ENCODE measurements at regions not wholly inside any gene's neighbourhood (a gene's known extent, or its start where the extent isn't known, plus 50 kb on each side); places are given as distances from the start of the nearest gene placed in this dataset.

- H3K9me3 ChIP-seq (replicated peaks; ENCODE audit: control insufficient read depth, insufficient read depth, low read depth, low read length) = no peaks in the 10 kb centered on the region; the same call in none of the 2 replicates
- H3K9ac ChIP-seq (ENCODE audit: insufficient read depth in 1 of 2, low read depth in 2 of 2, low read length in 2 of 2) = no peak overlapping the region
- ATAC-seq (no peak), DNase-seq (ENCODE audit: extremely low read depth in 1 of 4, low spot score in 3 of 4) (no peak), FAIRE-seq (no peak)
- H3K4me1 ChIP-seq (replicated peaks in 1 of 2; ENCODE audit: control insufficient read depth in 2 of 2, insufficient read depth in 2 of 2, low read length in 2 of 2) = no peaks in the 10 kb centered on the region
- POLR2A ChIA-PET = interaction anchor here (0.8 kb wide), 1 partner anchor 974 kb away, joined by 3 read pairs; no protein-coding TSS in a partner anchor
- no peaks in the 10 kb centered on the region for H3K36me3 ChIP-seq (ENCODE audit: control insufficient read depth, insufficient read depth, low read length)
- TF ChIP-seq CHD4 (IDR thresholded peaks at IDR 0.05; ENCODE audit: insufficient read depth, insufficient replicate concordance, low read depth, low read length, poor library complexity, severe bottlenecking) = no peak
- TF ChIP-seq PYGO2 (tag; IDR thresholded peaks at IDR 0.05) = no peak
- H3K79me2 ChIP-seq (ENCODE audit: control insufficient read depth, insufficient read depth, low read length) = no peaks in the 10 kb centered on the region
- WGBS (ENCODE audit: insufficient coverage, low coverage, missing lambda C conversion rate) = 36% methylated on average over 3 of the region's 3 CpGs
- no TSS peak for BruUV-seq (replicated peaks)
- no peak overlapping the region for H3K4me2 ChIP-seq (ENCODE audit: insufficient read depth, low read length)
- no peak overlapping the region for H2AFZ ChIP-seq (ENCODE audit: low read depth, low read length)
- CTCF ChIA-PET (ENCODE audit: low intra/inter-chr PET ratio) = interaction anchor here (0.6 kb wide), 1 partner anchor 175 kb away, joined by 3 read pairs; no protein-coding TSS in a partner anchor
- intact Hi-C loops (cut with micrococcal nuclease) (no loop called here), in situ Hi-C loops (cut with MboI) (no loop called here)
- H4K20me1 ChIP-seq (replicated peaks; ENCODE audit: control insufficient read depth, insufficient read depth, low read length) = no peaks in the 10 kb centered on the region
- H3K9me1 ChIP-seq (ENCODE audit: control insufficient read depth, insufficient read depth, low read length) = no peaks in the 10 kb centered on the region
- H3K27ac ChIP-seq (ENCODE audit: extremely low read depth, low read depth, low read length) = no peak overlapping the region
- H3K4me3 ChIP-seq = no peak overlapping the region
- no peaks in the 10 kb centered on the region for H3K27me3 ChIP-seq (ENCODE audit: control insufficient read depth in 2 of 2, insufficient read depth in 2 of 2, low read length in 2 of 2)
Measured at GRCh38 chr21:19420565-19420964, 1017.0 kb upstream of the TMPRSS15 start.

GRCh38 chr21:19433623-19434022 lies 1030.0 kb upstream of the TMPRSS15 start:
- Histone ChIP-seq H3K9me3 (replicated peaks; ENCODE audit: control insufficient read depth, insufficient read depth, low read depth, low read length) (0 out of 2 replicates have a peak, but pooled peaks cover 2% of the 10 kb centered on the region), H3K4me1 (replicated peaks in 1 of 2; ENCODE audit: control insufficient read depth in 2 of 2, insufficient read depth in 2 of 2, low read length in 2 of 2) (peaks cover 0 to 5% of the 10 kb centered on the region in 2 experiments; a peak in 2 of 5 replicates), H3K4me3 (no peak overlapping the region), H3K36me3 (ENCODE audit: control insufficient read depth, insufficient read depth, low read length) (no peaks in the 10 kb centered on the region), H3K4me2 (ENCODE audit: insufficient read depth, low read length) (peak overlapping the region; percentile 66), H3K9me1 (ENCODE audit: control insufficient read depth, insufficient read depth, low read length) (no peaks in the 10 kb centered on the region), H2AFZ (ENCODE audit: low read depth, low read length) (no peak overlapping the region), H3K27ac (ENCODE audit: extremely low read depth, low read depth, low read length) (peak overlapping the region; percentile 52; the same call in 2 of the 3 replicates), H3K79me2 (ENCODE audit: control insufficient read depth, insufficient read depth, low read length) (peaks cover 25% of the 10 kb centered on the region; the same call in 2 of the 3 replicates), H3K27me3 (ENCODE audit: control insufficient read depth in 2 of 2, insufficient read depth in 2 of 2, low read length in 2 of 2) (no peaks in the 10 kb centered on the region), H3K9ac (ENCODE audit: insufficient read depth in 1 of 2, low read depth in 2 of 2, low read length in 2 of 2) (no peak overlapping the region; a peak in 1 of 4 replicates), H4K20me1 (replicated peaks; ENCODE audit: control insufficient read depth, insufficient read depth, low read length) (no peaks in the 10 kb centered on the region)
- peak; percentile 14 to 80 (median 34) for DNase-seq (ENCODE audit: extremely low read depth in 1 of 4, low spot score in 3 of 4)
- 1% methylated on average over 4 of the region's 4 CpGs for WGBS (ENCODE audit: insufficient coverage, low coverage, missing lambda C conversion rate)
- CTCF ChIA-PET (ENCODE audit: low intra/inter-chr PET ratio) = no interaction called here
- no TSS peak for BruUV-seq (replicated peaks)
- POLR2A ChIA-PET = no interaction called here
- FAIRE-seq = peak; percentile 73
- intact Hi-C loops (cut with micrococcal nuclease) = no loop called here
- ATAC-seq = peak; percentile 80
- in situ Hi-C loops (cut with MboI) = no loop called here
- TF ChIP-seq ZNF512 (tag; IDR thresholded peaks at IDR 0.05) (no peak), NFIC (IDR thresholded peaks at IDR 0.05) (peak; percentile 91), ZNF232 (CRISPR knock-in tag; IDR thresholded peaks at IDR 0.05) (no peak), SOX6 (IDR thresholded peaks at IDR 0.05) (peak; percentile 81), SMC3 (conservative IDR thresholded peaks at IDR 0.05; ENCODE audit: insufficient read depth, low read depth, low read length) (no peak), POLR3A (IDR thresholded peaks at IDR 0.05; ENCODE audit: borderline replicate concordance, extremely low read depth, insufficient read depth, insufficient read length) (no peak), KDM2B (CRISPR knock-in tag; IDR thresholded peaks at IDR 0.05) (no peak), PML (IDR thresholded peaks at IDR 0.05; ENCODE audit: low read length) (peak; percentile 71; the same call in 1 of the 2 replicates), ILF3 (IDR thresholded peaks at IDR 0.05; ENCODE audit: borderline replicate concordance) (no peak), SMARCC2 (IDR thresholded peaks at IDR 0.05; ENCODE audit: low read depth) (0 out of 2 replicates have a peak, but pooled peaks have one; percentile 26), ZNF586 (CRISPR knock-in tag; conservative IDR thresholded peaks at IDR 0.05) (no peak), GTF2A2 (tag; IDR thresholded peaks at IDR 0.05) (no peak), GATA2 (CRISPR knock-in tag; IDR thresholded peaks at IDR 0.05) (no peak), ZNF140 (CRISPR knock-in tag; IDR thresholded peaks at IDR 0.05) (no peak)

Data from K562 (cell line).